ENCODE measurements at regions not wholly inside any gene's neighbourhood (a gene's known extent, or its start where the extent isn't known, plus 50 kb on each side); places are given as distances from the start of the nearest gene placed in this dataset.

DNA sequence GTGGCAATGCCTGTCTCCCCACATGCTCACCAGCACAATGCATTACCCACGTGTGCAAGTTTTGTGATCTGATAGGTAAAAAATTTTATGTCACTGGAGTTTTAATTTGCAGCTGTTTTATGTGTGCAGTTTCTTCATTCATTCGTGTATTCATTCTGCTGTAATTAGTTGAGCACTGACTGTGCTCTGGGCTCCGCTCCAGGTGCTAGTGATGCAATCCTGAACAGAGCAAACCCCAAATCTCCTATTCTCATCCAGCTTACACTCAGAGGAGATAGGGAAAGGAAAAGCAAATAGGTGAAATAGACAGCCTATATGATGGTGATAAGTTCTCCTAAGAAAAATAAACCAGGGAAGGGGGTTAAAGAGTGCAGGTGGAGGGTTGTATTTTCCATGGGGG is 148.4 kb downstream of the TENT4A start:
- TF ChIP-seq POLR2AphosphoS5 (IDR thresholded peaks at IDR 0.05; ENCODE audit: low read depth, low read length) (no peak), TAF1 (IDR thresholded peaks at IDR 0.05; ENCODE audit: borderline replicate concordance, insufficient read depth, low read length) (no peak), SIN3A (IDR thresholded peaks at IDR 0.05; ENCODE audit: borderline replicate concordance, insufficient read depth, low read length) (no peak), FOXP2 (optimal IDR thresholded peaks at IDR 0.05; ENCODE audit: borderline replicate concordance, extremely low read depth, extremely low read length, insufficient read depth) (no peak)
- TF ChIP-seq, protein P1, sequence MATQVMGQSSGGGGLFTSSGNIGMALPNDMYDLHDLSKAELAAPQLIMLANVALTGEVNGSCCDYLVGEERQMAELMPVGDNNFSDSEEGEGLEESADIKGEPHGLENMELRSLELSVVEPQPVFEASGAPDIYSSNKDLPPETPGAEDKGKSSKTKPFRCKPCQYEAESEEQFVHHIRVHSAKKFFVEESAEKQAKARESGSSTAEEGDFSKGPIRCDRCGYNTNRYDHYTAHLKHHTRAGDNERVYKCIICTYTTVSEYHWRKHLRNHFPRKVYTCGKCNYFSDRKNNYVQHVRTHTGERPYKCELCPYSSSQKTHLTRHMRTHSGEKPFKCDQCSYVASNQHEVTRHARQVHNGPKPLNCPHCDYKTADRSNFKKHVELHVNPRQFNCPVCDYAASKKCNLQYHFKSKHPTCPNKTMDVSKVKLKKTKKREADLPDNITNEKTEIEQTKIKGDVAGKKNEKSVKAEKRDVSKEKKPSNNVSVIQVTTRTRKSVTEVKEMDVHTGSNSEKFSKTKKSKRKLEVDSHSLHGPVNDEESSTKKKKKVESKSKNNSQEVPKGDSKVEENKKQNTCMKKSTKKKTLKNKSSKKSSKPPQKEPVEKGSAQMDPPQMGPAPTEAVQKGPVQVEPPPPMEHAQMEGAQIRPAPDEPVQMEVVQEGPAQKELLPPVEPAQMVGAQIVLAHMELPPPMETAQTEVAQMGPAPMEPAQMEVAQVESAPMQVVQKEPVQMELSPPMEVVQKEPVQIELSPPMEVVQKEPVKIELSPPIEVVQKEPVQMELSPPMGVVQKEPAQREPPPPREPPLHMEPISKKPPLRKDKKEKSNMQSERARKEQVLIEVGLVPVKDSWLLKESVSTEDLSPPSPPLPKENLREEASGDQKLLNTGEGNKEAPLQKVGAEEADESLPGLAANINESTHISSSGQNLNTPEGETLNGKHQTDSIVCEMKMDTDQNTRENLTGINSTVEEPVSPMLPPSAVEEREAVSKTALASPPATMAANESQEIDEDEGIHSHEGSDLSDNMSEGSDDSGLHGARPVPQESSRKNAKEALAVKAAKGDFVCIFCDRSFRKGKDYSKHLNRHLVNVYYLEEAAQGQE (IDR thresholded peaks at IDR 0.05; ENCODE audit: insufficient read depth in 1 of 2, low read depth in 2 of 2, low read length in 2 of 2), result no peak

DNA sequence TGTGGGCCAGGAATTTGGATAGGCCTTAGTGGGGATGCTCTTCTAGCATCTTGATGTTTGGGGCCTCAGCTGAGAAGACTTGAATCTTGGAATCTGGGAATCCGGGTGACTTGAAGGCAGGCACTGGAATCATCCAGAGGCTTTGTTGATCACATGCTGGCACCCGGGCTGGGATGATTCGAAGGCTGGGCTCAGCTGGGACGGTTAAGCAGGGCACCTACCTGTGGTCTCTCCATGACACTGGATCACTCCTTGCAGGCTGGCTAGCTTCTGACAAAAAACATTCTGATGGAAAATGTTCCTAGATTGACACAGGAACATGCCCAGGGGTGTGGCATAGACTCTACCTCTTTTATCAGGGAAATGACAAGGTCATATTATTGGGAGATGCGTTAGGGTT is 149.1 kb downstream of the TENT4A start:
- TF ChIP-seq TAF1 (IDR thresholded peaks at IDR 0.05; ENCODE audit: borderline replicate concordance, insufficient read depth, low read length), result no peak

DNA sequence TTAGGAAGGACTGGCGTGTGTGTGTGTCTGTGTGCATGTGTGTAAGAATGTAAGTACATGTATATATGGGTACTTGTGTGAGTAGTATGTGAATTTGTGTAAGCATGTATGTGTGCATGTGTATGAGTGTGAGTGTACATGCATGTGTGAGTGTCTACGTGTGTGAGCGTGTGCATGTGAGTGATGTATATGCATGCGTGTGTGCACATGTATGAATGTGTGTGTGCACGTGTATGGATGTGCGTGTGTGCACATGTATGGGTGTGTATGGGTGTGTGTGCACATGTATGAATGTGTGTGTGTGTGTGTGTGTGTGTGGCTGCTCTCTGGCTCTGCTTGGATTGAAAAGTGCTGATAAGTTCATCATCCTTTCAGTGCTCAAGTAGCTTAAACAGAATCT is 154.5 kb downstream of the TENT4A start:
- TF ChIP-seq TAF1 (IDR thresholded peaks at IDR 0.05; ENCODE audit: borderline replicate concordance, insufficient read depth, low read length) (no peak), SIN3A (IDR thresholded peaks at IDR 0.05; ENCODE audit: borderline replicate concordance, insufficient read depth, low read length) (no peak), FOXP2 (optimal IDR thresholded peaks at IDR 0.05; ENCODE audit: borderline replicate concordance, extremely low read depth, extremely low read length, insufficient read depth) (no peak), POLR2AphosphoS5 (IDR thresholded peaks at IDR 0.05; ENCODE audit: low read depth, low read length) (no peak)
- TF ChIP-seq, protein P1 (IDR thresholded peaks at IDR 0.05; ENCODE audit: insufficient read depth in 1 of 2, low read depth in 2 of 2, low read length in 2 of 2), result no peak

DNA sequence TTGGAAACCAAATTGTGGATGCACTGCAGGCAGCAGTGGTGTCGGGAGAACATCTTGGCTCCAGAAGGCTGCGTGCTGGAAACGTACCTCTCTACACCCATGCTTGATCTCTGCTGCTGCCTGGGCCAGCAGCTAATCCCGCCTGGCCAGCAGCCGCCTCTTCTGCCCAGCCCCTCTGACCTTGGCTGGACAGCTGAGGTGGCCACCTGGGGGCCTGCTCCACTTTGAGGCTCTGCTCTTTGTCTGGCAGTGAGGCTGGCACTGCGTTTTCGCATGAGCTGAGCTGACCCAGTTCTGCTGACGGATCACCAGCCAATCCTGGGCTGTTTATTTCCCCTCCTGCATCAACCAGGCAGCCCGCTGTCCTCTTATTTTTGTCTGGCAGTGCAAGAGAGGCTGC is 154.9 kb downstream of the TENT4A start:
- TF ChIP-seq POLR2AphosphoS5 (IDR thresholded peaks at IDR 0.05; ENCODE audit: low read depth, low read length) (no peak), FOXP2 (optimal IDR thresholded peaks at IDR 0.05; ENCODE audit: borderline replicate concordance, extremely low read depth, extremely low read length, insufficient read depth) (no peak), SIN3A (IDR thresholded peaks at IDR 0.05; ENCODE audit: borderline replicate concordance, insufficient read depth, low read length) (no peak), TAF1 (IDR thresholded peaks at IDR 0.05; ENCODE audit: borderline replicate concordance, insufficient read depth, low read length) (no peak)
- TF ChIP-seq, protein P1 (IDR thresholded peaks at IDR 0.05; ENCODE audit: insufficient read depth in 1 of 2, low read depth in 2 of 2, low read length in 2 of 2), result no peak

DNA sequence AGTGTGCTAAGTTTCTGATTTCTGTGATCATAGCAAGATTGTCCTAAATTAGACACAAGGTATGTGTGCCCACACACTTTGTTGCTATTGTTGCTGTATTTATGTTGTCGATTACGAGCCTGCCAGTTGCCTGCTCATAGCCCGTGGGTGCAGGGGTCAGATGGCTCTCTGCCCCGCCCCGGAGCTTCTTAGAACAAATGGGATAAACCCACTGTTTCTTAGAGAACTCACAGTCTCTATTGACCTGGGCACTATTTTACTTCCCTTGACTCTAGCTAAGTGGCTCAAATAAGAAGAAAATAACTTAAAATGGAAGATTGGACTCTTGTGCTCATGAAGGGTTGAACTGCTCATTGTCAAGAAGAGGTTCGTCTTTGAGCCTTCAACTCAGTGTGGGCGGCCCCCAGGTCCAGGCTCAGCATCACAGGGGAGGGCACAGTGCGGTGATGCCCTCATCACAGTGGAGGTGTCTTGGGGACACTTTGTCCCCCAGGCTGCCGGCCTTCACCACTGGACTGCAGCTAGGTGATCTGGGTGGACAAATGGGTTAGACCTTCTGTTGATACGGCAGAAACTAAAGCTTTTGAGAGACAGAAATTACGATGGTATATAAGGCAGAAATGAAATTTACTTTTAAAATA is 155.5 kb downstream of the TENT4A start:
- TF ChIP-seq SIN3A (IDR thresholded peaks at IDR 0.05; ENCODE audit: borderline replicate concordance, insufficient read depth, low read length) (no peak), TAF1 (IDR thresholded peaks at IDR 0.05; ENCODE audit: borderline replicate concordance, insufficient read depth, low read length) (no peak), FOXP2 (optimal IDR thresholded peaks at IDR 0.05; ENCODE audit: borderline replicate concordance, extremely low read depth, extremely low read length, insufficient read depth) (no peak), POLR2AphosphoS5 (IDR thresholded peaks at IDR 0.05; ENCODE audit: low read depth, low read length) (no peak)
- TF ChIP-seq, protein P1 (IDR thresholded peaks at IDR 0.05; ENCODE audit: insufficient read depth in 1 of 2, low read depth in 2 of 2, low read length in 2 of 2), result no peak
